H9 (cell line): ENCODE measurements at regions not wholly inside any gene's neighbourhood (a gene's known extent, or its start where the extent isn't known, plus 50 kb on each side); places are given as distances from the start of the nearest gene placed in this dataset.

ENCODE experiments used
- DNase-seq: peaks from one replicate; pipeline ENCODE4 v3.0.0-alpha.2; 2017
- H2AFZ ChIP-seq: one replicate; pipeline ENCODE4 v1.6.1; 2013; ENCODE audit warnings: mild to moderate bottlenecking, low read length, control low read depth, moderate library complexity
- H2AK5ac ChIP-seq: 2 replicates; pipeline ENCODE4 v1.6.1; 2013; ENCODE audit warnings: low read length, control low read depth, mixed read lengths; ENCODE audit not compliant: insufficient read length
- H2BK120ac ChIP-seq: one replicate; pipeline ENCODE4 v1.6.1; 2013; ENCODE audit warnings: low read depth, mild to moderate bottlenecking, low read length, control low read depth, inconsistent platforms; ENCODE audit not compliant: poor library complexity, severe bottlenecking
- H2BK12ac ChIP-seq: 2 replicates; pipeline ENCODE4 v1.6.1; 2013; ENCODE audit warnings: low read length, control low read depth, mixed read lengths, low read depth; ENCODE audit not compliant: insufficient read length
- H2BK15ac ChIP-seq: 2 replicates; pipeline ENCODE4 v1.6.1; 2013; ENCODE audit warnings: low read depth, low read length, control low read depth
- H2BK20ac ChIP-seq: one replicate; pipeline ENCODE4 v1.6.1; 2013; ENCODE audit warnings: low read depth, mild to moderate bottlenecking, low read length, control low read depth, inconsistent platforms; ENCODE audit not compliant: poor library complexity, severe bottlenecking
- H2BK5ac ChIP-seq: 2 replicates; pipeline ENCODE4 v1.6.1; 2013; ENCODE audit warnings: low read length, control low read depth, mixed read lengths; ENCODE audit not compliant: insufficient read length
- H3K14ac ChIP-seq: 2 replicates; pipeline ENCODE4 v1.6.1; 2013; ENCODE audit warnings: low read length, control low read depth; ENCODE audit not compliant: insufficient read depth
- H3K18ac ChIP-seq: 2 replicates; pipeline ENCODE4 v1.6.1; 2013; ENCODE audit warnings: low read depth, mild to moderate bottlenecking, mixed read lengths, low read length, control low read depth; ENCODE audit not compliant: insufficient read length
- H3K23ac ChIP-seq: 2 replicates; pipeline ENCODE4 v1.6.1; 2013; ENCODE audit warnings: low read length, control low read depth, mixed read lengths, low read depth; ENCODE audit not compliant: insufficient read length
- H3K23me2 ChIP-seq: 2 replicates; pipeline ENCODE4 v1.6.1; 2013; ENCODE audit warnings: low read depth, mild to moderate bottlenecking, mixed read lengths, low read length, control low read depth; ENCODE audit not compliant: insufficient read length, poor library complexity, severe bottlenecking
- H3K27ac ChIP-seq: 2 replicates; pipeline ENCODE4 v1.5.1; 2013; ENCODE audit warnings: low read length, control low read depth, mixed read lengths, low read depth; ENCODE audit not compliant: insufficient read length
- H3K27me3 ChIP-seq: 2 replicates; pipeline ENCODE4 v1.6.1; 2013; ENCODE audit warnings: low read length, control low read depth, inconsistent platforms; ENCODE audit not compliant: insufficient read depth
- H3K4ac ChIP-seq: 2 replicates; pipeline ENCODE4 v1.6.1; 2013; ENCODE audit warnings: low read depth, mild to moderate bottlenecking, control low read depth, inconsistent platforms, low read length, moderate library complexity
- H3K4me1 ChIP-seq: 2 replicates; pipeline ENCODE4 v1.6.1; 2013; ENCODE audit warnings: low read length, control low read depth, inconsistent platforms; ENCODE audit not compliant: insufficient read depth
- H3K4me2 ChIP-seq: 2 replicates; pipeline ENCODE4 v1.6.1; 2013; ENCODE audit warnings: low read length, control low read depth, mixed read lengths; ENCODE audit not compliant: insufficient read length, insufficient read depth
- H3K56ac ChIP-seq: 2 replicates; pipeline ENCODE4 v1.6.1; 2013; ENCODE audit warnings: low read depth, mild to moderate bottlenecking, mixed read lengths, low read length, control low read depth; ENCODE audit not compliant: insufficient read length
- H3K79me1 ChIP-seq: 2 replicates; pipeline ENCODE4 v1.6.1; 2013; ENCODE audit warnings: low read depth, mild to moderate bottlenecking, moderate library complexity, low read length, control low read depth, inconsistent platforms; ENCODE audit not compliant: insufficient read depth, poor library complexity, severe bottlenecking
- H3K79me2 ChIP-seq: 2 replicates; pipeline ENCODE4 v1.6.1; 2013; ENCODE audit warnings: low read length, control low read depth, inconsistent platforms; ENCODE audit not compliant: insufficient read depth
- H3K9ac ChIP-seq: 2 replicates; pipeline ENCODE4 v1.6.1; 2013; ENCODE audit warnings: low read length, control low read depth, mixed read lengths; ENCODE audit not compliant: insufficient read length; ENCODE audit errors: extremely low read depth
- H3K9me3 ChIP-seq: one replicate; pipeline ENCODE4 v1.6.1; 2013; ENCODE audit warnings: low read depth, low read length, inconsistent platforms; ENCODE audit not compliant: control insufficient read depth
- H3T11ph ChIP-seq: one replicate; pipeline ENCODE4 v1.6.1; 2013; ENCODE audit warnings: mild to moderate bottlenecking, low read length, control low read depth, inconsistent platforms
- H4K20me1 ChIP-seq: one replicate; pipeline ENCODE4 v1.6.1; 2013; ENCODE audit not compliant: control insufficient read depth, insufficient read length, insufficient read depth
- H4K5ac ChIP-seq: 2 replicates; pipeline ENCODE4 v1.6.1; 2013; ENCODE audit warnings: low read depth, mild to moderate bottlenecking, mixed read lengths, low read length, control low read depth; ENCODE audit not compliant: insufficient read length
- H4K8ac ChIP-seq: replicated peaks from 2 replicates; pipeline ENCODE4 v1.6.1; 2013; ENCODE audit warnings: low read length, control low read depth, mixed read lengths, low read depth; ENCODE audit not compliant: insufficient read length
- H4K91ac ChIP-seq: 2 replicates; pipeline ENCODE4 v1.6.1; 2013; ENCODE audit warnings: low read depth, mild to moderate bottlenecking, moderate library complexity, mixed read lengths, low read length, control low read depth; ENCODE audit not compliant: insufficient read length
- H3K27ac Mint-ChIP-seq, 3 experiments: 2 replicates in 2 of 3; 3 replicates in 1 of 3; pipeline ENCODE4 v1.8.0; 2020 to 2021; ENCODE audit warnings: mixed read lengths in 3 of 3, mild to moderate bottlenecking in 1 of 3, moderate library complexity in 1 of 3
- H3K27me3 Mint-ChIP-seq: 2 replicates; pipeline ENCODE4 v1.8.0; 2021; ENCODE audit warnings: low read depth, mild to moderate bottlenecking, moderate library complexity, mixed read lengths
- H3K36me3 Mint-ChIP-seq, 3 experiments: 2 replicates in 2 of 3; 3 replicates in 1 of 3; pipeline ENCODE4 v1.8.0; 2020 to 2021; ENCODE audit warnings: low read depth in 3 of 3, mixed read lengths in 3 of 3; ENCODE audit not compliant: insufficient read depth in 1 of 3
- H3K4me1 Mint-ChIP-seq, 2 experiments: 2 replicates each; pipeline ENCODE4 v1.8.0; 2020; ENCODE audit warnings: mixed read lengths in 2 of 2
- H3K4me3 Mint-ChIP-seq, 2 experiments: 2 replicates in 1 of 2; 3 replicates in 1 of 2; pipeline ENCODE4 v1.8.0; 2020 to 2021; ENCODE audit warnings: mild to moderate bottlenecking in 2 of 2, mixed read lengths in 2 of 2, moderate library complexity in 1 of 2
- H3K9me3 Mint-ChIP-seq, 2 experiments: 2 replicates in 1 of 2; 3 replicates in 1 of 2; pipeline ENCODE4 v1.8.0; 2020; ENCODE audit warnings: mild to moderate bottlenecking in 2 of 2, mixed read lengths in 2 of 2, moderate library complexity in 1 of 2
- WGBS: extraction: QIAGEN DNeasy Blood & Tissue Kit; methylation state at CpG from one replicate; pipeline ENCODE4 v1.1.7; 2013; ENCODE audit warnings: missing lambda C conversion rate, low lambda C conversion rate, mixed read lengths; ENCODE audit not compliant: insufficient read length; ENCODE audit errors: extremely low coverage; 5-methylcytosine and 5-hydroxymethylcytosine counted together
- TF ChIP-seq, protein P1 (sequence below): fragments of 200-600 bp; sonication (generic); conservative IDR thresholded peaks from 3 replicates; pipeline ENCODE4 v1.8.0; 2021; ENCODE audit warnings: antibody characterized with exemption, mild to moderate bottlenecking

- Histone ChIP-seq H4K91ac (no peak overlapping the region), H3K14ac (no peak overlapping the region), H2AFZ (no peak overlapping the region), H2BK20ac (no peak overlapping the region), H3T11ph (no peak overlapping the region), H3K79me2 (no peaks in the 10 kb centered on the region), H3K79me1 (no peaks in the 10 kb centered on the region), H2BK5ac (no peak overlapping the region), H2BK12ac (no peak overlapping the region), H3K4me1 (peaks cover 6% of the 10 kb centered on the region; the same call in 1 of the 2 replicates), H3K56ac (no peak overlapping the region), H3K27ac (no peak overlapping the region), H3K9me3 (no peaks in the 10 kb centered on the region), H2BK15ac (no peak overlapping the region), H3K4me2 (no peak overlapping the region), H4K8ac (no peak overlapping the region), H2BK120ac (no peak overlapping the region), H3K9ac (no peak overlapping the region), H3K4ac (no peak overlapping the region), H3K23me2 (no peaks in the 10 kb centered on the region), H4K5ac (no peak overlapping the region), H2AK5ac (no peak overlapping the region), H3K23ac (no peak overlapping the region), H4K20me1 (no peaks in the 10 kb centered on the region), H3K18ac (no peak overlapping the region), H3K27me3 (no peaks in the 10 kb centered on the region)
- no peak overlapping the region for H3K4me3 Mint-ChIP-seq
- no peaks in the 10 kb centered on the region for H3K9me3 Mint-ChIP-seq
- no CpG with 5 or more reads among the region's 9 CpGs for WGBS
- H3K27ac Mint-ChIP-seq = no peak overlapping the region
- peaks cover 2% of the 10 kb centered on the region for H3K27me3 Mint-ChIP-seq
- no peaks in the 10 kb centered on the region for H3K36me3 Mint-ChIP-seq
- peaks cover 18 to 20% of the 10 kb centered on the region in 2 experiments for H3K4me1 Mint-ChIP-seq
- TF ChIP-seq, protein P1, sequence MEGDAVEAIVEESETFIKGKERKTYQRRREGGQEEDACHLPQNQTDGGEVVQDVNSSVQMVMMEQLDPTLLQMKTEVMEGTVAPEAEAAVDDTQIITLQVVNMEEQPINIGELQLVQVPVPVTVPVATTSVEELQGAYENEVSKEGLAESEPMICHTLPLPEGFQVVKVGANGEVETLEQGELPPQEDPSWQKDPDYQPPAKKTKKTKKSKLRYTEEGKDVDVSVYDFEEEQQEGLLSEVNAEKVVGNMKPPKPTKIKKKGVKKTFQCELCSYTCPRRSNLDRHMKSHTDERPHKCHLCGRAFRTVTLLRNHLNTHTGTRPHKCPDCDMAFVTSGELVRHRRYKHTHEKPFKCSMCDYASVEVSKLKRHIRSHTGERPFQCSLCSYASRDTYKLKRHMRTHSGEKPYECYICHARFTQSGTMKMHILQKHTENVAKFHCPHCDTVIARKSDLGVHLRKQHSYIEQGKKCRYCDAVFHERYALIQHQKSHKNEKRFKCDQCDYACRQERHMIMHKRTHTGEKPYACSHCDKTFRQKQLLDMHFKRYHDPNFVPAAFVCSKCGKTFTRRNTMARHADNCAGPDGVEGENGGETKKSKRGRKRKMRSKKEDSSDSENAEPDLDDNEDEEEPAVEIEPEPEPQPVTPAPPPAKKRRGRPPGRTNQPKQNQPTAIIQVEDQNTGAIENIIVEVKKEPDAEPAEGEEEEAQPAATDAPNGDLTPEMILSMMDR = no peak
- peak; percentile 56 for DNase-seq
These were observed 169.5 kb upstream of the AGAP1 start for GRCh38 chr2:235324324-235324723.
